ENCODE measurements at regions not wholly inside any gene's neighbourhood (a gene's known extent, or its start where the extent isn't known, plus 50 kb on each side); places are given as distances from the start of the nearest gene placed in this dataset.

- ATAC-seq (ENCODE audit: insufficient read depth, low read depth) (no peak), DNase-seq (no peak)
- Histone ChIP-seq H3K4me2 (ENCODE audit: insufficient read depth, low read length) (no peak overlapping the region), H3K27ac (ENCODE audit: low read length) (no peak overlapping the region), H3K9ac (ENCODE audit: low read depth, low read length) (no peak overlapping the region), H3K4me1 (ENCODE audit: insufficient read depth, low read length) (no peaks in the 10 kb centered on the region), H3K27me3 (ENCODE audit: insufficient read depth, low read length, poor library complexity) (no peaks in the 10 kb centered on the region), H3K79me2 (ENCODE audit: insufficient read depth, low read length) (no peaks in the 10 kb centered on the region), H4K20me1 (ENCODE audit: insufficient read depth, low read length) (no peaks in the 10 kb centered on the region), H2AFZ (ENCODE audit: low read depth, low read length) (no peak overlapping the region), H3K4me3 (ENCODE audit: low read depth in 1 of 2, low read length in 2 of 2) (no peak overlapping the region), H3K36me3 (ENCODE audit: insufficient read depth, low read length) (no peaks in the 10 kb centered on the region), H3K9me3 (ENCODE audit: insufficient read depth, low read length, severe bottlenecking) (no peaks in the 10 kb centered on the region)
- TF ChIP-seq EZH2 (IDR thresholded peaks at IDR 0.05; ENCODE audit: borderline replicate concordance, low read depth, low read length, severe bottlenecking) (no peak), CTCF (IDR thresholded peaks at IDR 0.05; ENCODE audit: borderline replicate concordance, extremely low read depth, low read length, poor library complexity, severe bottlenecking) (no peak)
Observed at GRCh38 chr3:107273771-107274170, 103.5 kb upstream of the CCDC54 start.

GRCh38 chr3:107275511-107275910 is 101.7 kb upstream of the CCDC54 start:
- H3K9ac ChIP-seq (ENCODE audit: low read depth, low read length), result no peak overlapping the region
- DNase-seq (no peak), ATAC-seq (ENCODE audit: insufficient read depth, low read depth) (no peak)
- no peaks in the 10 kb centered on the region for H3K27me3 ChIP-seq (ENCODE audit: insufficient read depth, low read length, poor library complexity)
- H3K4me1 ChIP-seq (ENCODE audit: insufficient read depth, low read length), result no peaks in the 10 kb centered on the region
- H4K20me1 ChIP-seq (ENCODE audit: insufficient read depth, low read length), result no peaks in the 10 kb centered on the region
- no peaks in the 10 kb centered on the region for H3K9me3 ChIP-seq (ENCODE audit: insufficient read depth, low read length, severe bottlenecking)
- no peaks in the 10 kb centered on the region for H3K79me2 ChIP-seq (ENCODE audit: insufficient read depth, low read length)
- no peak overlapping the region for H2AFZ ChIP-seq (ENCODE audit: low read depth, low read length)
- H3K27ac ChIP-seq (ENCODE audit: low read length), result no peak overlapping the region
- no peaks in the 10 kb centered on the region for H3K36me3 ChIP-seq (ENCODE audit: insufficient read depth, low read length)
- H3K4me3 ChIP-seq (ENCODE audit: low read depth in 1 of 2, low read length in 2 of 2), result no peak overlapping the region
- TF ChIP-seq CTCF (IDR thresholded peaks at IDR 0.05; ENCODE audit: borderline replicate concordance, extremely low read depth, low read length, poor library complexity, severe bottlenecking) (no peak), EZH2 (IDR thresholded peaks at IDR 0.05; ENCODE audit: borderline replicate concordance, low read depth, low read length, severe bottlenecking) (no peak)
- no peak overlapping the region for H3K4me2 ChIP-seq (ENCODE audit: insufficient read depth, low read length)

- no peaks in the 10 kb centered on the region for H3K27me3 ChIP-seq (ENCODE audit: insufficient read depth, low read length, poor library complexity)
- DNase-seq, result no peak
- no peak overlapping the region for H3K4me2 ChIP-seq (ENCODE audit: insufficient read depth, low read length)
- H3K36me3 ChIP-seq (ENCODE audit: insufficient read depth, low read length), result no peaks in the 10 kb centered on the region
- no peak overlapping the region for H3K27ac ChIP-seq (ENCODE audit: low read length)
- no peak for TF ChIP-seq EZH2 (IDR thresholded peaks at IDR 0.05; ENCODE audit: borderline replicate concordance, low read depth, low read length, severe bottlenecking)
- TF ChIP-seq CTCF (IDR thresholded peaks at IDR 0.05; ENCODE audit: borderline replicate concordance, extremely low read depth, low read length, poor library complexity, severe bottlenecking), result no peak
- no peak for ATAC-seq (ENCODE audit: insufficient read depth, low read depth)
- no peak overlapping the region for H2AFZ ChIP-seq (ENCODE audit: low read depth, low read length)
- no peaks in the 10 kb centered on the region for H3K9me3 ChIP-seq (ENCODE audit: insufficient read depth, low read length, severe bottlenecking)
- no peak overlapping the region for H3K4me3 ChIP-seq (ENCODE audit: low read depth in 1 of 2, low read length in 2 of 2)
- H3K9ac ChIP-seq (ENCODE audit: low read depth, low read length), result no peak overlapping the region
- no peaks in the 10 kb centered on the region for H3K79me2 ChIP-seq (ENCODE audit: insufficient read depth, low read length)
- no peaks in the 10 kb centered on the region for H3K4me1 ChIP-seq (ENCODE audit: insufficient read depth, low read length)
- H4K20me1 ChIP-seq (ENCODE audit: insufficient read depth, low read length), result no peaks in the 10 kb centered on the region
Observed at GRCh38 chr3:107283948-107284347, 93.3 kb upstream of the CCDC54 start.

- H3K79me2 ChIP-seq (ENCODE audit: insufficient read depth, low read length), result no peaks in the 10 kb centered on the region
- no peaks in the 10 kb centered on the region for H3K4me1 ChIP-seq (ENCODE audit: insufficient read depth, low read length)
- H2AFZ ChIP-seq (ENCODE audit: low read depth, low read length), result no peak overlapping the region
- H3K4me2 ChIP-seq (ENCODE audit: insufficient read depth, low read length), result no peak overlapping the region
- H3K27me3 ChIP-seq (ENCODE audit: insufficient read depth, low read length, poor library complexity), result no peaks in the 10 kb centered on the region
- H3K9ac ChIP-seq (ENCODE audit: low read depth, low read length), result no peak overlapping the region
- H3K36me3 ChIP-seq (ENCODE audit: insufficient read depth, low read length), result no peaks in the 10 kb centered on the region
- H3K9me3 ChIP-seq (ENCODE audit: insufficient read depth, low read length, severe bottlenecking), result no peaks in the 10 kb centered on the region
- no peaks in the 10 kb centered on the region for H4K20me1 ChIP-seq (ENCODE audit: insufficient read depth, low read length)
- no peak for ATAC-seq (ENCODE audit: insufficient read depth, low read depth)
- H3K27ac ChIP-seq (ENCODE audit: low read length), result no peak overlapping the region
- no peak overlapping the region for H3K4me3 ChIP-seq (ENCODE audit: low read depth in 1 of 2, low read length in 2 of 2)
- DNase-seq, result no peak
- no peak for TF ChIP-seq EZH2 (IDR thresholded peaks at IDR 0.05; ENCODE audit: borderline replicate concordance, low read depth, low read length, severe bottlenecking)
- no peak for TF ChIP-seq CTCF (IDR thresholded peaks at IDR 0.05; ENCODE audit: borderline replicate concordance, extremely low read depth, low read length, poor library complexity, severe bottlenecking)
Observed at GRCh38 chr3:107284612-107285011, 92.6 kb upstream of the CCDC54 start.
